GM12873 (cell line): ENCODE measurements at regions not wholly inside any gene's neighbourhood (a gene's known extent, or its start where the extent isn't known, plus 50 kb on each side); places are given as distances from the start of the nearest gene placed in this dataset.

Experiments used
- CTCF ChIP-seq: IDR thresholded peaks from 2 replicates; pipeline ENCODE4 v1.5.1; 2012; ENCODE audit warnings: low read depth, mild to moderate bottlenecking, moderate library complexity, low read length, control low read depth; ENCODE audit not compliant: insufficient read depth; ENCODE audit errors: missing control alignments

- TF ChIP-seq CTCF = no peak
Measured at GRCh38 chr20:60764771-60765170, 487.3 kb upstream of the CDH4 start.

GRCh38 chr20:60765821-60766403, 486.1 kb upstream of the CDH4 start:
- no peak for TF ChIP-seq CTCF

GRCh38 chr20:60768216-60768615, 483.8 kb upstream of the CDH4 start:
- no peak for TF ChIP-seq CTCF

- no peak for TF ChIP-seq CTCF
Measured at GRCh38 chr20:60780388-60781025, 471.6 kb upstream of the CDH4 start.

GRCh38 chr20:60782959-60783625, 469.0 kb upstream of the CDH4 start:
- TF ChIP-seq CTCF = no peak

- no peak for TF ChIP-seq CTCF
Measured at GRCh38 chr20:60785301-60785700, 466.8 kb upstream of the CDH4 start.

- no peak for TF ChIP-seq CTCF
Measured at GRCh38 chr20:60785785-60786184, 466.3 kb upstream of the CDH4 start.
